ENCODE measurements at regions not wholly inside any gene's neighbourhood (a gene's known extent, or its start where the extent isn't known, plus 50 kb on each side); places are given as distances from the start of the nearest gene placed in this dataset.
"Not testable (repeated sequence)": the region's sequence is repeated elsewhere in the genome, so short reads cannot be mapped to it uniquely, and the experiment has no call there.

- H3K27me3 ChIP-seq (ENCODE audit: control insufficient read depth, insufficient read depth, low read length); H3K36me3 ChIP-seq (ENCODE audit: control insufficient read depth, insufficient read depth, low read length); H3K4me3 ChIP-seq (ENCODE audit: low read depth in 2 of 2, low read length in 2 of 2); DNase-seq (ENCODE audit: low read depth, low spot score); in situ Hi-C loops (cut with HindIII; ENCODE audit: low pct_unique_long_range_greater_than_20kb, low sequenced_read_pairs); H3K4me1 ChIP-seq (ENCODE audit: control insufficient read depth, insufficient read depth, low read length); intact Hi-C loops (cut with micrococcal nuclease; ENCODE audit: unreplicated experiment); H3K27ac ChIP-seq (ENCODE audit: low read length); BruUV-seq (replicated peaks); CTCF ChIA-PET; POLR2A ChIA-PET; H3K9me3 ChIP-seq (ENCODE audit: control insufficient read depth, insufficient read depth, low read depth, low read length); ATAC-seq: not testable (repeated sequence)
Observed at GRCh38 chr3:195964318-195965107, 56.2 kb upstream of the TNK2 start.

GRCh38 chr3:195962222-195962621 is 53.9 kb upstream of the TNK2 start:
- intact Hi-C loops (cut with micrococcal nuclease; ENCODE audit: unreplicated experiment); in situ Hi-C loops (cut with HindIII; ENCODE audit: low pct_unique_long_range_greater_than_20kb, low sequenced_read_pairs); H3K9me3 ChIP-seq (ENCODE audit: control insufficient read depth, insufficient read depth, low read depth, low read length); ATAC-seq; H3K36me3 ChIP-seq (ENCODE audit: control insufficient read depth, insufficient read depth, low read length); H3K4me3 ChIP-seq (ENCODE audit: low read depth in 2 of 2, low read length in 2 of 2); H3K27ac ChIP-seq (ENCODE audit: low read length); H3K27me3 ChIP-seq (ENCODE audit: control insufficient read depth, insufficient read depth, low read length); BruUV-seq (replicated peaks); H3K4me1 ChIP-seq (ENCODE audit: control insufficient read depth, insufficient read depth, low read length); DNase-seq (ENCODE audit: low read depth, low spot score); POLR2A ChIA-PET: not testable (repeated sequence)
- CTCF ChIA-PET, result interaction anchor here (1.5 kb wide), 1 partner anchor 103 kb away, joined by 3 read pairs; no protein-coding TSS in a partner anchor

GRCh38 chr3:195960971-195961775 is 52.8 kb upstream of the TNK2 start:
- ChIA-PET POLR2A (interaction anchor here (0.6 kb wide), 2 partner anchors 75 to 361 kb away, joined by 3 to 4 read pairs; no protein-coding TSS in a partner anchor), CTCF (interaction anchor here (1.5 kb wide), 1 partner anchor 102 kb away, joined by 3 read pairs; no protein-coding TSS in a partner anchor)
- H3K36me3 ChIP-seq (ENCODE audit: control insufficient read depth, insufficient read depth, low read length); H3K27me3 ChIP-seq (ENCODE audit: control insufficient read depth, insufficient read depth, low read length); DNase-seq (ENCODE audit: low read depth, low spot score); H3K4me3 ChIP-seq (ENCODE audit: low read depth in 2 of 2, low read length in 2 of 2); H3K27ac ChIP-seq (ENCODE audit: low read length); BruUV-seq (replicated peaks); intact Hi-C loops (cut with micrococcal nuclease; ENCODE audit: unreplicated experiment); H3K9me3 ChIP-seq (ENCODE audit: control insufficient read depth, insufficient read depth, low read depth, low read length); in situ Hi-C loops (cut with HindIII; ENCODE audit: low pct_unique_long_range_greater_than_20kb, low sequenced_read_pairs); H3K4me1 ChIP-seq (ENCODE audit: control insufficient read depth, insufficient read depth, low read length): not testable (repeated sequence)
- ATAC-seq, result peak; percentile 58

- CTCF ChIA-PET; H3K4me3 ChIP-seq (ENCODE audit: low read depth in 2 of 2, low read length in 2 of 2); H3K36me3 ChIP-seq (ENCODE audit: control insufficient read depth, insufficient read depth, low read length); DNase-seq (ENCODE audit: low read depth, low spot score); H3K9me3 ChIP-seq (ENCODE audit: control insufficient read depth, insufficient read depth, low read depth, low read length); H3K27ac ChIP-seq (ENCODE audit: low read length); ATAC-seq; intact Hi-C loops (cut with micrococcal nuclease; ENCODE audit: unreplicated experiment); in situ Hi-C loops (cut with HindIII; ENCODE audit: low pct_unique_long_range_greater_than_20kb, low sequenced_read_pairs); H3K27me3 ChIP-seq (ENCODE audit: control insufficient read depth, insufficient read depth, low read length); BruUV-seq (replicated peaks); H3K4me1 ChIP-seq (ENCODE audit: control insufficient read depth, insufficient read depth, low read length): not testable (repeated sequence)
- POLR2A ChIA-PET, result interaction anchor here (0.6 kb wide), 1 partner anchor 362 kb away, joined by 3 read pairs; no protein-coding TSS in a partner anchor
Observed at GRCh38 chr3:195960164-195960563, 51.8 kb upstream of the TNK2 start.

- H3K27ac ChIP-seq (ENCODE audit: low read length); H3K36me3 ChIP-seq (ENCODE audit: control insufficient read depth, insufficient read depth, low read length); H3K4me3 ChIP-seq (ENCODE audit: low read depth in 2 of 2, low read length in 2 of 2); ATAC-seq; intact Hi-C loops (cut with micrococcal nuclease; ENCODE audit: unreplicated experiment); DNase-seq (ENCODE audit: low read depth, low spot score); POLR2A ChIA-PET; H3K4me1 ChIP-seq (ENCODE audit: control insufficient read depth, insufficient read depth, low read length); in situ Hi-C loops (cut with HindIII; ENCODE audit: low pct_unique_long_range_greater_than_20kb, low sequenced_read_pairs); H3K9me3 ChIP-seq (ENCODE audit: control insufficient read depth, insufficient read depth, low read depth, low read length); CTCF ChIA-PET; H3K27me3 ChIP-seq (ENCODE audit: control insufficient read depth, insufficient read depth, low read length): not testable (repeated sequence)
- BruUV-seq (replicated peaks), result TSS peak; percentile 66
Observed at GRCh38 chr3:195959367-195960157, 51.2 kb upstream of the TNK2 start.

- in situ Hi-C loops (cut with HindIII; ENCODE audit: low pct_unique_long_range_greater_than_20kb, low sequenced_read_pairs); DNase-seq (ENCODE audit: low read depth, low spot score); ATAC-seq; intact Hi-C loops (cut with micrococcal nuclease; ENCODE audit: unreplicated experiment); POLR2A ChIA-PET; H3K9me3 ChIP-seq (ENCODE audit: control insufficient read depth, insufficient read depth, low read depth, low read length); H3K4me1 ChIP-seq (ENCODE audit: control insufficient read depth, insufficient read depth, low read length); CTCF ChIA-PET; BruUV-seq (replicated peaks); H3K27ac ChIP-seq (ENCODE audit: low read length); H3K4me3 ChIP-seq (ENCODE audit: low read depth in 2 of 2, low read length in 2 of 2); H3K36me3 ChIP-seq (ENCODE audit: control insufficient read depth, insufficient read depth, low read length); H3K27me3 ChIP-seq (ENCODE audit: control insufficient read depth, insufficient read depth, low read length): not testable (repeated sequence)
Observed at GRCh38 chr3:195958736-195959135, 50.4 kb upstream of the TNK2 start.

All from Panc1 (cell line).